Stomach (tissue), 4 donors: ENCODE measurements at regions not wholly inside any gene's neighbourhood (a gene's known extent, or its start where the extent isn't known, plus 50 kb on each side); places are given as distances from the start of the nearest gene placed in this dataset.

ENCODE experiments used
- POLR2A ChIP-seq, 4 donors: fragments of 450-650 bp; IDR thresholded peaks; one replicate each; pipeline ENCODE4 v1.6.1; 2016; ENCODE audit warnings: antibody characterized with exemption in 4 of 4, control low read depth in 2 of 4, mild to moderate bottlenecking in 1 of 4, moderate library complexity in 1 of 4
- POLR2AphosphoS5 ChIP-seq, 3 donors: sonication (generic); formaldehyde crosslinking; IDR thresholded peaks; one replicate each; pipeline ENCODE4 v1.6.1; 2016; ENCODE audit warnings: antibody characterized with exemption in 3 of 3
- TF ChIP-seq, protein P1 (sequence below), 7 experiments: fragments of 450-650 bp in 4 of 7; fragments of 200-600 bp in 3 of 7; sonication (generic) in 3 of 7; IDR thresholded peaks; one replicate each; pipeline ENCODE4 v1.5.1; 2016 to 2019; ENCODE audit warnings: antibody characterized with exemption in 7 of 7, control low read depth in 2 of 7, mild to moderate bottlenecking in 1 of 7

DNA sequence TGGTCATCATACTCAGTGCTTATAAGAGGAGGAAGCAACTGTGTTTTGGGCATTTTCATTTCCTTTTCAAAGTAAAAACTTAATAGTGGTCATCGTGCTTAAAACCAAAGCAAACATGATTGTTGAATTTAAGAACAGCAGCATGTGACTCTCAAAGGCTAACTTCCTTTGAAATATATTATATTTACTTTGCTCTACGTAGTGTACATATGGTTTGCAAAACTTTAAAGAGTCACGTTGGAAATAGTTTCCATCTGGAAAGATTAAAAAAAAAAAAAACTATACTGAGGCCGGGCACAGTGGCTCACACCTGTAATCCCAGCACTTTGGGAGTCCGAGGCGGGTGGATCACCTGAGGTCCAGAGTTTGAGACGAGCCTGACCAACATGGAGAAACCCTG is 367.9 kb upstream of the BCHE start:
- TF ChIP-seq POLR2A (IDR thresholded peaks at IDR 0.05) (no peak), POLR2AphosphoS5 (IDR thresholded peaks at IDR 0.05) (no peak)
- TF ChIP-seq, protein P1, sequence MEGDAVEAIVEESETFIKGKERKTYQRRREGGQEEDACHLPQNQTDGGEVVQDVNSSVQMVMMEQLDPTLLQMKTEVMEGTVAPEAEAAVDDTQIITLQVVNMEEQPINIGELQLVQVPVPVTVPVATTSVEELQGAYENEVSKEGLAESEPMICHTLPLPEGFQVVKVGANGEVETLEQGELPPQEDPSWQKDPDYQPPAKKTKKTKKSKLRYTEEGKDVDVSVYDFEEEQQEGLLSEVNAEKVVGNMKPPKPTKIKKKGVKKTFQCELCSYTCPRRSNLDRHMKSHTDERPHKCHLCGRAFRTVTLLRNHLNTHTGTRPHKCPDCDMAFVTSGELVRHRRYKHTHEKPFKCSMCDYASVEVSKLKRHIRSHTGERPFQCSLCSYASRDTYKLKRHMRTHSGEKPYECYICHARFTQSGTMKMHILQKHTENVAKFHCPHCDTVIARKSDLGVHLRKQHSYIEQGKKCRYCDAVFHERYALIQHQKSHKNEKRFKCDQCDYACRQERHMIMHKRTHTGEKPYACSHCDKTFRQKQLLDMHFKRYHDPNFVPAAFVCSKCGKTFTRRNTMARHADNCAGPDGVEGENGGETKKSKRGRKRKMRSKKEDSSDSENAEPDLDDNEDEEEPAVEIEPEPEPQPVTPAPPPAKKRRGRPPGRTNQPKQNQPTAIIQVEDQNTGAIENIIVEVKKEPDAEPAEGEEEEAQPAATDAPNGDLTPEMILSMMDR (IDR thresholded peaks at IDR 0.05), result no peak
